Neural cell (in vitro differentiated cells): ENCODE measurements at regions not wholly inside any gene's neighbourhood (a gene's known extent, or its start where the extent isn't known, plus 50 kb on each side); places are given as distances from the start of the nearest gene placed in this dataset.

Source experiments
- CTCF ChIP-seq: fragments of 450-650 bp; IDR thresholded peaks from 2 replicates; pipeline ENCODE4 v1.5.1; 2014; ENCODE audit warnings: antibody characterized with exemption, mild to moderate bottlenecking, moderate library complexity; ENCODE audit not compliant: poor library complexity, severe bottlenecking
- EP300 ChIP-seq: fragments of 450-650 bp; conservative IDR thresholded peaks from 2 replicates; pipeline ENCODE4 v1.6.1; 2014; ENCODE audit warnings: antibody characterized with exemption, mild to moderate bottlenecking, moderate library complexity; ENCODE audit not compliant: poor library complexity, severe bottlenecking
- EZH2 ChIP-seq: fragments of 200-600, 300-800 bp; shearing (Covaris generic), sonication (generic); IDR thresholded peaks from 2 replicates; pipeline ENCODE4 v1.6.1; 2014; ENCODE audit warnings: antibody characterized with exemption, low read length, borderline replicate concordance, mild to moderate bottlenecking; ENCODE audit not compliant: insufficient read depth, poor library complexity, severe bottlenecking
- MXI1 ChIP-seq: fragments of 450-650 bp; conservative IDR thresholded peaks from 2 replicates; pipeline ENCODE4 v1.6.1; 2014; ENCODE audit warnings: antibody characterized with exemption, mild to moderate bottlenecking; ENCODE audit not compliant: poor library complexity, severe bottlenecking
- POLR2AphosphoS5 ChIP-seq: IDR thresholded peaks from 2 replicates; pipeline ENCODE4 v1.6.1; 2012
- RAD21 ChIP-seq: fragments of 450-650 bp; conservative IDR thresholded peaks from 2 replicates; pipeline ENCODE4 v1.6.1; 2014; ENCODE audit warnings: antibody characterized with exemption, mild to moderate bottlenecking, moderate library complexity
- REST ChIP-seq: IDR thresholded peaks from 2 replicates; pipeline ENCODE4 v1.6.1; 2012; ENCODE audit warnings: borderline replicate concordance
- SMC3 ChIP-seq: fragments of 450-650 bp; conservative IDR thresholded peaks from 2 replicates; pipeline ENCODE4 v1.6.1; 2014; ENCODE audit warnings: antibody characterized with exemption, mild to moderate bottlenecking, moderate library complexity; ENCODE audit not compliant: poor library complexity
- TAF1 ChIP-seq: IDR thresholded peaks from 2 replicates; pipeline ENCODE4 v1.6.1; 2012; ENCODE audit warnings: low read depth

- TF ChIP-seq CTCF (no peak), RAD21 (no peak), TAF1 (no peak), MXI1 (no peak), EZH2 (no peak), EP300 (no peak), SMC3 (no peak), POLR2AphosphoS5 (no peak), REST (peak; percentile 34)
Observed at GRCh38 chr9:95605816-95606488, 89.2 kb upstream of the PTCH1 start.
